EH (cell line): ENCODE measurements at regions not wholly inside any gene's neighbourhood (a gene's known extent, or its start where the extent isn't known, plus 50 kb on each side); places are given as distances from the start of the nearest gene placed in this dataset.
"Not testable (repeated sequence)": the region's sequence is repeated elsewhere in the genome, so short reads cannot be mapped to it uniquely, and the experiment has no call there.

Experiments
- DNase-seq: peaks from one replicate; pipeline ENCODE4 v3.0.0-alpha.2; 2015; ENCODE audit warnings: low read depth

- not testable (repeated sequence) for DNase-seq
These were observed 55.2 kb upstream of the DHRS4 start for GRCh38 chr14:23898359-23898758.

DNA sequence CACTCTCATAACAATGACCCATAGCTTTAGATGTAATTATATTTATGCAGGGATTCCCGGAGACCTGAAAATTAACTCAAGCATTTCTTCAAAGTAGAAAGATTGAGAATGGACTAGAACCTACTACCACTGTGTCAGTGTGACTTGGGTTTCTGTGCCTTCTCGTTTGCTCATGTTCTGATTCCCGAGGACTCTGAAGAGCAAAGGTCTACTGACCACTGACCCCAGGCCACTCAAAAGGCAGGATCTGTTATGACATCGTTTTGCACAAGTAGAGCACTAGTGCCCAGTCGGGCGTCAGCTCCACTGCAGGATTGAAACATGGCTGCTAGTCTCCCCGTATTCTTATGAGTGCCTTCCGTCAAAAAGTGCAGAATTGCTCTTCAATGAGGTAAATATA lies 53.8 kb upstream of the DHRS4 start:
- no peak for DNase-seq

DNA sequence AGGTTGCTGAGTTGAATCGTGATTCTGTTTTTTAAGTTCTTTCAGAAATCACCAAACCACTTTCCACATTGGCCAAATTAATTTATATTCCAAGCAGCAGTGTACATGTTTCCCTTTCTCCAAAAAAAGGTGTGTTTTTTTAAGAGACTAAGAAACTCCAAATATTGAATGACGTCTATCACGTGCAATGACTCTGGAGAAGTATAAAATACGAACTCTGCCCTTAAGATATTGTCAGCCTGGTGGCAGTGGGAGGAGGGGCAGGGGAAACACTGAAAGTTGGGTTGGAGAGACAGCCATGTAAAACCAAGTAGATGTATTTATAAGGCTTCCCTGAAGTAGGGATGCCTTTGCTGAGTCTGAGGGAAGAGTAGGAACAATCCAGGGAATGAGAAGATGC lies 50.1 kb upstream of the DHRS4 start:
- no peak for DNase-seq
